Mesenchymal stem cell (in vitro differentiated cells and primary cell): ENCODE measurements at regions not wholly inside any gene's neighbourhood (a gene's known extent, or its start where the extent isn't known, plus 50 kb on each side); places are given as distances from the start of the nearest gene placed in this dataset.

Experiments
- DNase-seq: peaks from one replicate; pipeline ENCODE4 v3.0.0-alpha.2; 2013
- H2AFZ ChIP-seq: one replicate; pipeline ENCODE4 v1.6.1; 2013; ENCODE audit warnings: low read depth, mild to moderate bottlenecking, control low read depth, inconsistent platforms, low read length, moderate library complexity
- H2AK5ac ChIP-seq: 2 replicates; pipeline ENCODE4 v1.6.1; 2013; ENCODE audit warnings: low read length, moderate library complexity, mild to moderate bottlenecking, inconsistent platforms; ENCODE audit not compliant: severe bottlenecking
- H2BK120ac ChIP-seq: one replicate; pipeline ENCODE4 v1.6.1; 2013; ENCODE audit warnings: low read depth, mild to moderate bottlenecking, inconsistent platforms, low read length, moderate library complexity
- H2BK12ac ChIP-seq, 2 experiments: one replicate each; pipeline ENCODE4 v1.6.1; 2013; ENCODE audit warnings: inconsistent platforms in 2 of 2, low read length in 2 of 2, mild to moderate bottlenecking in 2 of 2, moderate library complexity in 2 of 2, control low read depth in 1 of 2
- H2BK15ac ChIP-seq: one replicate; pipeline ENCODE4 v1.6.1; 2013; ENCODE audit warnings: mild to moderate bottlenecking, low read depth, inconsistent platforms; ENCODE audit not compliant: poor library complexity, severe bottlenecking
- H2BK5ac ChIP-seq: 2 replicates; pipeline ENCODE4 v1.6.1; 2013; ENCODE audit warnings: low read depth, mild to moderate bottlenecking, low read length, control low read depth, inconsistent platforms; ENCODE audit not compliant: poor library complexity, severe bottlenecking
- H3K14ac ChIP-seq, 2 experiments: one replicate each; pipeline ENCODE4 v1.6.1; 2013; ENCODE audit warnings: inconsistent platforms in 2 of 2, low read length in 2 of 2, control low read depth in 1 of 2, mild to moderate bottlenecking in 1 of 2, moderate library complexity in 1 of 2
- H3K18ac ChIP-seq, 2 experiments: one replicate each; pipeline ENCODE4 v1.6.1; 2013; ENCODE audit warnings: inconsistent platforms in 2 of 2, low read length in 2 of 2, control low read depth in 1 of 2, low read depth in 1 of 2, mild to moderate bottlenecking in 1 of 2
- H3K23ac ChIP-seq, 2 experiments: one replicate each; pipeline ENCODE4 v1.6.1; 2013; ENCODE audit warnings: inconsistent platforms in 2 of 2, low read length in 2 of 2, mild to moderate bottlenecking in 2 of 2, moderate library complexity in 2 of 2, control low read depth in 1 of 2
- H3K27ac ChIP-seq: 2 replicates; pipeline ENCODE4 v1.5.1; 2013; ENCODE audit warnings: mild to moderate bottlenecking, moderate library complexity, low read length, control low read depth, inconsistent platforms; ENCODE audit not compliant: poor library complexity, severe bottlenecking
- H3K27me3 ChIP-seq, 2 experiments: 2 replicates each; pipeline versions ENCODE4 v1.6.1 to v1.7.0; 2013; ENCODE audit warnings: low read length in 2 of 2, mild to moderate bottlenecking in 2 of 2, moderate library complexity in 2 of 2, control low read depth in 1 of 2, inconsistent platforms in 1 of 2; ENCODE audit not compliant: control insufficient read depth in 1 of 2, insufficient read depth in 1 of 2
- H3K36me3 ChIP-seq, 2 experiments: 2 replicates each; pipeline versions ENCODE4 v1.6.1 to v1.7.0; 2013; ENCODE audit warnings: low read length in 2 of 2, control low read depth in 1 of 2, inconsistent platforms in 1 of 2, low read depth in 1 of 2, mild to moderate bottlenecking in 1 of 2; ENCODE audit not compliant: insufficient read depth in 2 of 2, control insufficient read depth in 1 of 2
- H3K4ac ChIP-seq, 2 experiments: one replicate each; pipeline ENCODE4 v1.6.1; 2013; ENCODE audit warnings: inconsistent platforms in 2 of 2, low read length in 2 of 2, mild to moderate bottlenecking in 2 of 2, moderate library complexity in 2 of 2, control low read depth in 1 of 2, low read depth in 1 of 2
- H3K4me1 ChIP-seq: 2 replicates; pipeline ENCODE4 v1.6.1; 2013; ENCODE audit warnings: low read depth, low read length, control low read depth; ENCODE audit not compliant: control insufficient read depth, insufficient read depth
- H3K4me2 ChIP-seq: 2 replicates; pipeline ENCODE4 v1.6.1; 2013; ENCODE audit warnings: low read length, mild to moderate bottlenecking, inconsistent platforms; ENCODE audit not compliant: poor library complexity, severe bottlenecking
- H3K4me3 ChIP-seq, 2 experiments: 2 replicates each; pipeline versions ENCODE4 v1.5.1 to v1.7.0; 2013; ENCODE audit warnings: low read length in 2 of 2, mild to moderate bottlenecking in 2 of 2, control low read depth in 1 of 2, low read depth in 1 of 2; ENCODE audit not compliant: insufficient read depth in 1 of 2
- H3K79me1 ChIP-seq: replicated peaks from 2 replicates; pipeline ENCODE4 v1.6.1; 2013; ENCODE audit warnings: mild to moderate bottlenecking, control low read depth, low read length, inconsistent platforms; ENCODE audit not compliant: poor library complexity, severe bottlenecking
- H3K9ac ChIP-seq: 2 replicates; pipeline ENCODE4 v1.7.0; 2013; ENCODE audit warnings: mild to moderate bottlenecking, low read length, moderate library complexity
- H3K9me3 ChIP-seq: 2 replicates; pipeline ENCODE4 v1.7.0; 2013; ENCODE audit warnings: mild to moderate bottlenecking, low read length; ENCODE audit not compliant: control insufficient read depth
- H4K8ac ChIP-seq: one replicate; pipeline ENCODE4 v1.6.1; 2013; ENCODE audit warnings: inconsistent platforms, mild to moderate bottlenecking, low read length, moderate library complexity
- H4K91ac ChIP-seq: one replicate; pipeline ENCODE4 v1.6.1; 2013; ENCODE audit warnings: mild to moderate bottlenecking, low read length, inconsistent platforms
- WGBS: methylation state at CpG from one replicate; pipeline ENCODE4 v1.1.7; 2013; ENCODE audit warnings: mixed read lengths; 5-methylcytosine and 5-hydroxymethylcytosine counted together

DNA sequence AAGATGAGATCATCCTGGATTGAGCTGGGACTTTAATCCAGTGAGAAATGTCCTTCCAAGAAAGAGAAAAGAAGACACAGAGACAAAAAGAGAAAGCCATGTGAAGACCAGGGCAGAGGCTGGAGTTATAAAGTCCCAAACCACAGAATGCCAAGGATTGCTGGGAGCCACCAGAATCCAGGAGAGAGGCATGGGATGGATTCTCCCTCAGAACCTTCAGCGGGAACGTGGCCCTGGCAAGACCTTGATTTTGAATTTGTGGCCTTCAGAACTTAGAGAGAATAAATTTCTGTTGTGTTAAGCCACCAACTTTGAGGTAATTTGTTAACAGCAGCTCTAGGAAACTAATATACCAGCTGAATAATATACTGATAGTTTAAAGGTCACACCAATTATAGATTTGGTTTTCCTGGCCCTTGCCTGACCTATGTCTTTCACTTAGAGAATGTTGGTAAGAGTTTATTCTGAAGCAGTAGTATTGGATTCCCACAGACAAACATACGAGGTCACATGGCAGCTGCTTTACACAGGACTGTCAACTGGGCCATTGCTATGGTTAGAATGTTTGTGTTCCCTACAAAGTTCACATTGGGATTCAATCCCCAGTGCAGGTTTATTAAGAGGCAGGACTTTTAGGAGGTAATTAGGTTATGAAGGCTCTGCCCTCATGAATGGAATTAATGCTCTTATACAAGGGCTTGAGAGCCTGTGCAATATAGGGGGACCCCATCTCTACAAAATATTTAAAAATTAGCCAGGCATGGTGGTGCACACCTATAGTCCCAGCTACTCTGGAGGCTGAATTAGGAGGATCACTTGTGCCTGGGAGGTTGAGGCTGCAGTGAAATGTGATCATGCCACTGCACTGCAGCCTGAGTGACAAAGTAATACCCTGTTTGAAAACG lies 156.5 kb upstream of the EEA1 start:
- Histone ChIP-seq H2AK5ac (no peak overlapping the region), H2BK5ac (no peak overlapping the region), H3K79me1 (no peaks in the 10 kb centered on the region), H3K4me2 (no peak overlapping the region), H2BK15ac (peak overlapping the region; percentile 68), H4K8ac (peak overlapping the region; percentile 62), H3K4me3 (no peak overlapping the region), H3K9me3 (peaks cover 7% of the 10 kb centered on the region), H3K4ac (no peak overlapping the region), H3K36me3 (no peaks in the 10 kb centered on the region), H4K91ac (peak overlapping the region; percentile 21), H3K14ac (no peak overlapping the region), H2BK120ac (no peak overlapping the region), H2BK12ac (no peak overlapping the region), H3K27me3 (no peaks in the 10 kb centered on the region), H3K4me1 (peaks cover 9% of the 10 kb centered on the region), H2AFZ (no peak overlapping the region), H3K18ac (peak overlapping the region in 1 of 2 experiments; percentile 41), H3K27ac (no peak overlapping the region), H3K9ac (no peak overlapping the region), H3K23ac (no peak overlapping the region)
- WGBS, result 90% methylated on average over 4 of the region's 4 CpGs
- DNase-seq, result peak; percentile 27

DNA sequence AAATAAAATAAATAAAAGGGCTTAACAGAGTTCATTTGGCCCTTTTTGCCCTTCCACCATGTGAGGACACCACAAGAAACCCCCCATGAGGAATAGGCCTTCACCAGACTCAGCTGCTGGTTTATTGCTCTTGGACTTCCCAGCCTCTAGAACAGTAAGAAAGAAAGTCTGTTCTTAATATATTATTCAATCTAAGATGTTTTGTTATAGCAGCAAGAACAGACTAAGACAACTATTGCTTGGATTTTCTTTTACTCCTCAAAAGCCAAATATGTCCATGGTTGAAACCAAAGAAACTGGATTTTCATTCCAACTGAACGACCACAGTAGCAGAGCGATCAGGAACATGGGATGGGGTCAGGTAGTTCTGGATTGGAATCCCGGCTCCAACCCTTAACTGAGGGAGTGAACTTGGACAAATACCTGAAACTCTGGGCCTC lies 157.2 kb upstream of the EEA1 start:
- H4K8ac ChIP-seq, result no peak overlapping the region
- H3K4me3 ChIP-seq, result no peak overlapping the region
- no peaks in the 10 kb centered on the region for H3K36me3 ChIP-seq
- H3K9ac ChIP-seq, result no peak overlapping the region
- no peak overlapping the region for H4K91ac ChIP-seq
- no peak overlapping the region for H2BK5ac ChIP-seq
- H2AK5ac ChIP-seq, result no peak overlapping the region
- no peak overlapping the region for H2BK120ac ChIP-seq
- no peak overlapping the region for H3K14ac ChIP-seq
- no peak overlapping the region for H2BK15ac ChIP-seq
- peaks cover 7% of the 10 kb centered on the region for H3K9me3 ChIP-seq
- DNase-seq, result no peak
- no peak overlapping the region for H2BK12ac ChIP-seq
- no peak overlapping the region for H2AFZ ChIP-seq
- H3K4me2 ChIP-seq, result no peak overlapping the region
- WGBS, result 98% methylated on average over 3 of the region's 3 CpGs
- H3K18ac ChIP-seq, result no peak overlapping the region
- no peak overlapping the region for H3K23ac ChIP-seq
- H3K27ac ChIP-seq, result no peak overlapping the region
- H3K79me1 ChIP-seq, result no peaks in the 10 kb centered on the region
- H3K27me3 ChIP-seq, result no peaks in the 10 kb centered on the region
- H3K4ac ChIP-seq, result no peak overlapping the region
- peaks cover 7% of the 10 kb centered on the region for H3K4me1 ChIP-seq

DNA sequence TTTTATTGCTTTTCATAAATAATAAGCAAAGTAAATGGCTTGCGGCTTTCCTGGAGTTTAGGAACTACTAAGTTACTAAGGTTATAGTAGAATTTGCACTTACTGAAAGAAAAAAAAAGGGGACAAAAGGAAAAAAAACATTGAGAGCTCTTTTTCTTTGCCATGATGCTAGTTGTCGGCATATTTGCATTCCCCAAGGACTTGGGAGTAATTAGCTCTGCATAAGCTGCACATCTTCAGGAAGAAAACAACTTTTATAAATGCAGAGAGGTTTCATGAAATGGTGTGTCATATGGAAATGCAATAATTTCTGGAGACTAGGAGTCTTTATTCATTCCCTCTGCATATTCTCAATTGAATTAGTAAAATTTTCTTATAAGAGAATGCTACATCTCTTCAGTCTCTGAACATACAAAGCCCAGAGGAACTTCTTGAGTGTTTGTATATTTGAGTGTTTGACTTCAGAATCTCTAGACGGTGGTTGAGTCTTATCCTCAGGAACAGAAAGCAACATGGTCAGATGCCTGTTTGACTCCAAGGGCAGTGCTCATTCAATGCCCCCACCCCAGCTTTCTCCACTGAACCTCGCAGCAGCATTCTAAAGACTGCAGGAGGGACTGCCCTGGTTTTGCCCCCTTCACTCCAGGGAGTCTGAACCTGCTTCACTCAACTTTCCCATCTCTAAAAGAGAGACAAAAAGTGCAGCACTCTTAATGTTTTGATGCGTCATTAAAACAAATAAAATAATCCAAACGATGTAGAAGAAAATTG lies 158.9 kb upstream of the EEA1 start:
- no peak overlapping the region for H3K4me3 ChIP-seq
- peak overlapping the region; percentile 46 to 95 for H2BK12ac ChIP-seq
- no peaks in the 10 kb centered on the region for H3K79me1 ChIP-seq
- H4K91ac ChIP-seq, result no peak overlapping the region
- no peaks in the 10 kb centered on the region for H3K27me3 ChIP-seq
- no peak overlapping the region for H2BK5ac ChIP-seq
- H2BK15ac ChIP-seq, result peak overlapping the region; percentile 96
- H3K4ac ChIP-seq, result peak overlapping the region in 1 of 2 experiments; percentile 78
- H2BK120ac ChIP-seq, result no peak overlapping the region
- no peaks in the 10 kb centered on the region for H3K36me3 ChIP-seq
- H2AK5ac ChIP-seq, result peak overlapping the region; percentile 50
- no peak overlapping the region for H3K27ac ChIP-seq
- H3K9ac ChIP-seq, result no peak overlapping the region
- H3K18ac ChIP-seq, result peak overlapping the region; percentile 61 to 71
- peaks cover 5% of the 10 kb centered on the region for H3K4me1 ChIP-seq
- H3K4me2 ChIP-seq, result no peak overlapping the region
- DNase-seq, result peak; percentile 19
- peaks cover 7% of the 10 kb centered on the region for H3K9me3 ChIP-seq
- H3K14ac ChIP-seq, result peak overlapping the region in 1 of 2 experiments; percentile 31
- peak overlapping the region; percentile 59 for H4K8ac ChIP-seq
- WGBS, result 74% methylated on average over 5 of the region's 6 CpGs
- H2AFZ ChIP-seq, result no peak overlapping the region
- no peak overlapping the region for H3K23ac ChIP-seq
